IMR-90 (cell line): ENCODE measurements at regions not wholly inside any gene's neighbourhood (a gene's known extent, or its start where the extent isn't known, plus 50 kb on each side); places are given as distances from the start of the nearest gene placed in this dataset.

Experiments used
- ATAC-seq: fragments of 200-7000 bp; cut with Tn5 transposase; 2 replicates; pipeline ENCODE4 v1.9.1; 2020; ENCODE audit warnings: low read depth, mild to moderate bottlenecking, moderate library complexity
- BruUV-seq: library from RNA; stranded (reverse); fragments of 400-500 nt; replicated peaks from 2 replicates; lab custom pipeline; 2021; lab: Mats Ljungman, UMichigan
- CTCF ChIA-PET: fragments of 300-600 bp; formaldehyde crosslinking; extraction: SDS; loops from one replicate; lab custom pipeline; 2021; ENCODE audit warnings: antibody characterized with exemption; lab: Yijun Ruan, JAX
- POLR2A ChIA-PET: fragments of 300-600 bp; sonication (Branson Sonifier 250); formaldehyde crosslinking; loops from one replicate; lab custom pipeline; 2022; ENCODE audit warnings: antibody characterized with exemption; ENCODE audit not compliant: unreplicated experiment; lab: Charles Lee
- DNase-seq: peaks from one replicate; pipeline ENCODE4 v3.0.0; 2013
- H2AFZ ChIP-seq: replicated peaks from 2 replicates; pipeline ENCODE3; 2013; ENCODE audit warnings: low read length, mild to moderate bottlenecking; ENCODE audit not compliant: poor library complexity
- H2AK5ac ChIP-seq: 2 replicates; pipeline ENCODE4 v1.6.1; 2013; ENCODE audit warnings: low read depth, low read length, inconsistent platforms
- H2AK9ac ChIP-seq: replicated peaks from 2 replicates; pipeline ENCODE3; 2013; ENCODE audit warnings: mild to moderate bottlenecking, low read depth, low read length, moderate library complexity; ENCODE audit not compliant: poor library complexity
- H2BK120ac ChIP-seq: 2 replicates; pipeline ENCODE4 v1.6.1; 2013; ENCODE audit warnings: low read depth, low read length, inconsistent platforms
- H2BK15ac ChIP-seq: 3 replicates; pipeline ENCODE4 v1.6.1; 2013; ENCODE audit warnings: low read depth, low read length, inconsistent platforms
- H2BK20ac ChIP-seq: 2 replicates; pipeline ENCODE4 v1.6.1; 2013; ENCODE audit warnings: low read depth, mild to moderate bottlenecking, inconsistent platforms, low read length, moderate library complexity
- H2BK5ac ChIP-seq: 2 replicates; pipeline ENCODE4 v1.6.1; 2013; ENCODE audit warnings: mild to moderate bottlenecking, low read depth, low read length, inconsistent platforms; ENCODE audit not compliant: poor library complexity, severe bottlenecking
- H3K14ac ChIP-seq: replicated peaks from 2 replicates; pipeline ENCODE4 v1.6.1; 2013; ENCODE audit warnings: low read depth, low read length, inconsistent platforms
- H3K18ac ChIP-seq: 2 replicates; pipeline ENCODE4 v1.6.1; 2013; ENCODE audit warnings: low read depth, low read length, control low read depth
- H3K23ac ChIP-seq: 2 replicates; pipeline ENCODE4 v1.6.1; 2013; ENCODE audit warnings: low read depth, low read length, inconsistent platforms
- H3K27ac ChIP-seq: 2 replicates; pipeline ENCODE4 v1.5.1; 2013; ENCODE audit warnings: mild to moderate bottlenecking, control low read depth, low read length; ENCODE audit not compliant: insufficient read depth
- H3K27me3 ChIP-seq: 2 replicates; pipeline ENCODE4 v1.6.1; 2013; ENCODE audit warnings: low read length; ENCODE audit not compliant: control insufficient read depth, insufficient read depth
- H3K36me3 ChIP-seq: 2 replicates; pipeline ENCODE4 v1.6.1; 2013; ENCODE audit warnings: low read length, mixed read lengths; ENCODE audit not compliant: control insufficient read depth, insufficient read depth
- H3K4ac ChIP-seq: 2 replicates; pipeline ENCODE4 v1.6.1; 2013; ENCODE audit warnings: low read depth, low read length, inconsistent platforms
- H3K4me1 ChIP-seq: 2 replicates; pipeline ENCODE4 v1.6.1; 2013; ENCODE audit warnings: low read length, mixed read lengths; ENCODE audit not compliant: control insufficient read depth, insufficient read depth
- H3K4me2 ChIP-seq: 2 replicates; pipeline ENCODE4 v1.6.1; 2013; ENCODE audit warnings: low read depth, mild to moderate bottlenecking, control low read depth, low read length, moderate library complexity
- H3K4me3 ChIP-seq: 2 replicates; pipeline ENCODE4 v1.5.1; 2013; ENCODE audit warnings: low read depth, mild to moderate bottlenecking, control low read depth, low read length, moderate library complexity; ENCODE audit not compliant: insufficient read depth
- H3K56ac ChIP-seq: 2 replicates; pipeline ENCODE4 v1.6.1; 2013; ENCODE audit warnings: low read length, inconsistent platforms; ENCODE audit not compliant: insufficient read depth; ENCODE audit errors: extremely low read depth
- H3K79me1 ChIP-seq, 2 experiments: 2 replicates each; pipeline ENCODE4 v1.6.1; 2013; ENCODE audit warnings: low read length in 2 of 2, inconsistent platforms in 1 of 2, low read depth in 1 of 2
- H3K9ac ChIP-seq: 2 replicates; pipeline ENCODE4 v1.6.1; 2013; ENCODE audit warnings: low read depth, low read length, control low read depth
- H3K9me1 ChIP-seq: 2 replicates; pipeline ENCODE4 v1.6.1; 2013; ENCODE audit warnings: low read length, inconsistent platforms; ENCODE audit not compliant: insufficient read depth
- H3K9me3 ChIP-seq: 2 replicates; pipeline ENCODE4 v1.6.1; 2013; ENCODE audit warnings: low read length; ENCODE audit not compliant: control insufficient read depth, insufficient read depth
- H4K20me1 ChIP-seq: 2 replicates; pipeline ENCODE4 v1.6.1; 2013; ENCODE audit warnings: low read length, inconsistent platforms; ENCODE audit not compliant: insufficient read depth
- H4K5ac ChIP-seq: 2 replicates; pipeline ENCODE4 v1.6.1; 2013; ENCODE audit warnings: mild to moderate bottlenecking, low read depth, low read length, control low read depth
- H4K8ac ChIP-seq, 2 experiments: 2 replicates each; pipeline ENCODE4 v1.6.1; 2013; ENCODE audit warnings: low read depth in 2 of 2, low read length in 2 of 2, control low read depth in 1 of 2, inconsistent platforms in 1 of 2
- H4K91ac ChIP-seq: 2 replicates; pipeline ENCODE4 v1.6.1; 2013; ENCODE audit warnings: low read depth, low read length, inconsistent platforms; ENCODE audit not compliant: insufficient read depth
- MAFK ChIP-seq: IDR thresholded peaks from 2 replicates; pipeline ENCODE4 v1.6.1; 2012; ENCODE audit warnings: low read depth, low read length, improper control_type of control experiment
- RAD21 ChIP-seq: IDR thresholded peaks from 2 replicates; pipeline ENCODE4 v1.6.1; 2012; ENCODE audit warnings: low read length, improper control_type of control experiment
- WGBS, 2 experiments: methylation state at CpG; one replicate each; pipeline versions ENCODE4 v1.1.5 to v1.1.7; 2013; ENCODE audit warnings: missing lambda C conversion rate in 2 of 2; ENCODE audit not compliant: insufficient read length in 1 of 2; ENCODE audit errors: extremely low coverage in 2 of 2; 5-methylcytosine and 5-hydroxymethylcytosine counted together
- dilution Hi-C: fragments of 300-500 bp; cut with HindIII; formaldehyde crosslinking; loops from one replicate; pipeline ENCODE4 v1.14.3; 2018; ENCODE audit warnings: low sequenced_read_pairs; ENCODE audit not compliant: unreplicated experiment
- in situ Hi-C: fragments of 300-500 bp; cut with MboI; formaldehyde crosslinking; loops from 3 replicates; pipeline ENCODE4 v1.14.3; 2019; ENCODE audit warnings: low sequenced_read_pairs, inconsistent platforms, mixed read lengths
- intact Hi-C: fragments of 100-400 bp; cut with micrococcal nuclease; formaldehyde crosslinking; loops from 2 replicates; pipeline ENCODE4 v1.10.0; 2022

- H3K23ac ChIP-seq = no peak overlapping the region
- no peak overlapping the region for H2BK20ac ChIP-seq
- no peak overlapping the region for H3K4me2 ChIP-seq
- no TSS peak for BruUV-seq
- H2BK15ac ChIP-seq = no peak overlapping the region
- no peaks in the 10 kb centered on the region for H3K36me3 ChIP-seq
- no peak overlapping the region for H4K91ac ChIP-seq
- TF ChIP-seq MAFK = no peak
- no peak for TF ChIP-seq RAD21
- H4K5ac ChIP-seq = no peak overlapping the region
- ATAC-seq (no peak), DNase-seq (no peak)
- H3K9ac ChIP-seq = no peak overlapping the region
- no peak overlapping the region for H3K4ac ChIP-seq
- no peak overlapping the region for H3K27ac ChIP-seq
- no peaks in the 10 kb centered on the region for H3K27me3 ChIP-seq
- dilution Hi-C loops = no loop called here
- no peak overlapping the region for H3K4me3 ChIP-seq
- no peak overlapping the region for H2BK5ac ChIP-seq
- H2BK120ac ChIP-seq = no peak overlapping the region
- no peak overlapping the region for H3K14ac ChIP-seq
- no peaks in the 10 kb centered on the region for H3K79me1 ChIP-seq
- CTCF ChIA-PET = no interaction called here
- H3K9me1 ChIP-seq = no peaks in the 10 kb centered on the region; the same call in 1 of the 2 replicates
- H3K56ac ChIP-seq = no peak overlapping the region
- POLR2A ChIA-PET = no interaction called here
- no peak overlapping the region for H2AK5ac ChIP-seq
- H4K8ac ChIP-seq = no peak overlapping the region
- H3K9me3 ChIP-seq = no peaks in the 10 kb centered on the region
- H3K4me1 ChIP-seq = no peaks in the 10 kb centered on the region
- H2AK9ac ChIP-seq = no peak overlapping the region
- intact Hi-C loops = no loop called here
- H2AFZ ChIP-seq = no peak overlapping the region
- WGBS, 2 experiments = no CpG with 5 or more reads among the region's 2 CpGs
- H4K20me1 ChIP-seq = no peaks in the 10 kb centered on the region
- H3K18ac ChIP-seq = no peak overlapping the region
- in situ Hi-C loops = no loop called here
Measured at GRCh38 chr5:8875722-8876121, 670.2 kb downstream of the SEMA5A start.
